Prostate gland (tissue), 2 donors: ENCODE measurements at regions not wholly inside any gene's neighbourhood (a gene's known extent, or its start where the extent isn't known, plus 50 kb on each side); places are given as distances from the start of the nearest gene placed in this dataset.

Source experiments
- POLR2A ChIP-seq: fragments of 450-650 bp; IDR thresholded peaks from one replicate; pipeline ENCODE4 v1.6.1; 2016; ENCODE audit warnings: antibody characterized with exemption, mild to moderate bottlenecking
- TF ChIP-seq, protein P1 (sequence below), 4 experiments: fragments of 200-600 bp in 2 of 4; fragments of 450-650 bp in 2 of 4; sonication (generic) in 2 of 4; IDR thresholded peaks; 1 replicate in 3 of 4; 2 replicates in 1 of 4; pipeline ENCODE4 v1.5.1; 2016 to 2019; ENCODE audit warnings: antibody characterized with exemption in 4 of 4, mild to moderate bottlenecking in 2 of 4, moderate library complexity in 2 of 4

DNA sequence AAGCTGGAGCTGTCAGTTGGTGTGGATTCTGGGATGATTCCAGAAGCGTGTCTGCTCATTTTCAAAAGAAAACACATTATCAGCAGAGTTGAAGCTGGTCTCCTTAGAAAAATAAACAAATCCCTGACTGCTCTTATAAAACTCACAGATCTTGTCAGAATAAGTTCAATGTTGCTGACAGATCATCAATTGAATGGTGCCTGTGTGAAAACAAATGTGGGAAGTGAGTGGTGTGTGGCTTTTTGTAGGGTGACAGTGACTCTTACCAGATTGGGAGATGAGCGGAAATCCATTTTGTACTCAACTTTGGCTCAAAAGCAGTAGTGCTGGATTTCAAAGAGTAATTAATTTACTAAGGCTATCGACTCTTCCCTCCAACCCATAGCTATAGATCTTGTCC is 807.8 kb downstream of the RAPGEF2 start:
- TF ChIP-seq, protein P1, sequence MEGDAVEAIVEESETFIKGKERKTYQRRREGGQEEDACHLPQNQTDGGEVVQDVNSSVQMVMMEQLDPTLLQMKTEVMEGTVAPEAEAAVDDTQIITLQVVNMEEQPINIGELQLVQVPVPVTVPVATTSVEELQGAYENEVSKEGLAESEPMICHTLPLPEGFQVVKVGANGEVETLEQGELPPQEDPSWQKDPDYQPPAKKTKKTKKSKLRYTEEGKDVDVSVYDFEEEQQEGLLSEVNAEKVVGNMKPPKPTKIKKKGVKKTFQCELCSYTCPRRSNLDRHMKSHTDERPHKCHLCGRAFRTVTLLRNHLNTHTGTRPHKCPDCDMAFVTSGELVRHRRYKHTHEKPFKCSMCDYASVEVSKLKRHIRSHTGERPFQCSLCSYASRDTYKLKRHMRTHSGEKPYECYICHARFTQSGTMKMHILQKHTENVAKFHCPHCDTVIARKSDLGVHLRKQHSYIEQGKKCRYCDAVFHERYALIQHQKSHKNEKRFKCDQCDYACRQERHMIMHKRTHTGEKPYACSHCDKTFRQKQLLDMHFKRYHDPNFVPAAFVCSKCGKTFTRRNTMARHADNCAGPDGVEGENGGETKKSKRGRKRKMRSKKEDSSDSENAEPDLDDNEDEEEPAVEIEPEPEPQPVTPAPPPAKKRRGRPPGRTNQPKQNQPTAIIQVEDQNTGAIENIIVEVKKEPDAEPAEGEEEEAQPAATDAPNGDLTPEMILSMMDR (IDR thresholded peaks at IDR 0.05): no peak
- no peak for TF ChIP-seq POLR2A
